Endothelial cell of umbilical vein (primary cell): ENCODE measurements at regions not wholly inside any gene's neighbourhood (a gene's known extent, or its start where the extent isn't known, plus 50 kb on each side); places are given as distances from the start of the nearest gene placed in this dataset.

Experiments
- BruUV-seq: library from RNA; stranded (reverse); fragments of 400-500 nt; replicated peaks from 2 replicates; lab custom pipeline; 2021; lab: Mats Ljungman, UMichigan
- CTCF ChIA-PET: fragments of 300-600, 350-600 bp; sonication (Branson Sonifier 250); formaldehyde crosslinking; loops from one replicate; lab custom pipeline; 2021; ENCODE audit warnings: antibody characterized with exemption, inconsistent platforms; lab: Charles Lee
- POLR2A ChIA-PET: fragments of 300-600, 350-600 bp; sonication (Branson Sonifier 250); formaldehyde crosslinking; loops from one replicate; lab custom pipeline; 2021; ENCODE audit warnings: antibody characterized with exemption, inconsistent platforms; lab: Charles Lee
- DNase-seq: peaks from one replicate; pipeline ENCODE4 v3.0.0-alpha.2; 2011; ENCODE audit warnings: low read depth, low spot score
- FAIRE-seq: peaks from 2 replicates; lab custom pipeline; 2011; peaks lifted over from hg19 to GRCh38; lab: Jason Lieb, UNC
- H2AFZ ChIP-seq: 2 replicates; pipeline ENCODE4 v1.6.0; 2012; ENCODE audit warnings: low read depth, low read length, control low read depth, inconsistent platforms
- H3K27ac ChIP-seq: 2 replicates; pipeline ENCODE4 v1.5.1; 2011; ENCODE audit warnings: low read depth, mild to moderate bottlenecking, control low read depth, low read length, moderate library complexity; ENCODE audit not compliant: insufficient read depth
- H3K27me3 ChIP-seq, 2 experiments: 2 replicates each; pipeline versions ENCODE4 v1.6.0 to v1.6.1; 2011; ENCODE audit warnings: low read length in 2 of 2, mixed read lengths in 1 of 2; ENCODE audit not compliant: control insufficient read depth in 2 of 2, insufficient read depth in 2 of 2
- H3K36me3 ChIP-seq, 2 experiments: 2 replicates in 1 of 2; 3 replicates in 1 of 2; pipeline ENCODE4 v1.5.1; 2011; ENCODE audit warnings: low read length in 2 of 2, mild to moderate bottlenecking in 1 of 2, moderate library complexity in 1 of 2; ENCODE audit not compliant: control insufficient read depth in 2 of 2, insufficient read depth in 2 of 2; ENCODE audit errors: extremely low read depth in 1 of 2
- H3K4me1 ChIP-seq: 3 replicates; pipeline ENCODE4 v1.5.1; 2011; ENCODE audit warnings: mild to moderate bottlenecking, low read length; ENCODE audit not compliant: control insufficient read depth, insufficient read depth; ENCODE audit errors: extremely low read depth
- H3K4me2 ChIP-seq: 2 replicates; pipeline ENCODE4 v1.6.1; 2011; ENCODE audit warnings: low read length, control low read depth, mixed read lengths; ENCODE audit not compliant: insufficient read depth
- H3K4me3 ChIP-seq, 3 experiments: fragments of 200-600 bp in 1 of 3; sonication (generic), shearing (Covaris generic) in 1 of 3; replicated peaks in 1 of 3; 2 replicates each; pipeline ENCODE4 v1.5.1; 2011 to 2016; ENCODE audit warnings: control low read depth in 3 of 3, low read length in 3 of 3, mild to moderate bottlenecking in 2 of 3, inconsistent platforms in 1 of 3, low read depth in 1 of 3, moderate library complexity in 1 of 3; ENCODE audit not compliant: insufficient read depth in 1 of 3
- H3K79me2 ChIP-seq: 2 replicates; pipeline ENCODE4 v1.6.0; 2012; ENCODE audit warnings: low read length, inconsistent platforms; ENCODE audit not compliant: control insufficient read depth, insufficient read depth
- H3K9ac ChIP-seq: replicated peaks from 2 replicates; pipeline ENCODE3; 2011; ENCODE audit warnings: low read length, control low read depth; ENCODE audit not compliant: insufficient read depth; ENCODE audit errors: extremely low read depth
- H3K9me1 ChIP-seq: replicated peaks from 3 replicates; pipeline ENCODE4 v1.6.0; 2011; ENCODE audit warnings: mild to moderate bottlenecking, low read length; ENCODE audit not compliant: control insufficient read depth, insufficient read depth; ENCODE audit errors: extremely low read depth
- H3K9me3 ChIP-seq: replicated peaks from 2 replicates; pipeline ENCODE4 v1.5.1; 2012; ENCODE audit warnings: low read length, inconsistent platforms; ENCODE audit not compliant: control insufficient read depth, insufficient read depth
- H4K20me1 ChIP-seq: replicated peaks from 2 replicates; pipeline ENCODE3; 2011; ENCODE audit warnings: mild to moderate bottlenecking, low read length; ENCODE audit not compliant: control insufficient read depth, insufficient read depth; ENCODE audit errors: extremely low read depth
- EZH2 ChIP-seq: IDR thresholded peaks from 2 replicates; pipeline ENCODE4 v1.6.1; 2012; ENCODE audit warnings: borderline replicate concordance, low read depth, mild to moderate bottlenecking, moderate library complexity, low read length, inconsistent platforms; ENCODE audit not compliant: severe bottlenecking
- FOS ChIP-seq: IDR thresholded peaks from 2 replicates; pipeline ENCODE4 v1.6.1; 2011; ENCODE audit warnings: mild to moderate bottlenecking, low read length, moderate library complexity, borderline replicate concordance; ENCODE audit not compliant: insufficient read depth
- GATA2 ChIP-seq: IDR thresholded peaks from 2 replicates; pipeline ENCODE4 v1.7.0; 2011; ENCODE audit warnings: low read depth, mild to moderate bottlenecking, moderate library complexity, mixed read lengths, low read length; ENCODE audit not compliant: insufficient read length, insufficient read depth
- JUN ChIP-seq: IDR thresholded peaks from 2 replicates; pipeline ENCODE4 v1.6.1; 2011; ENCODE audit warnings: borderline replicate concordance, low read depth; ENCODE audit not compliant: insufficient read length, insufficient read depth
- MYC ChIP-seq: IDR thresholded peaks from one replicate; pipeline ENCODE4 v1.6.1; 2011; ENCODE audit warnings: mild to moderate bottlenecking, low read depth, low read length
- POLR2A ChIP-seq: IDR thresholded peaks from 2 replicates; pipeline ENCODE4 v1.6.1; 2012; ENCODE audit warnings: low read depth, mild to moderate bottlenecking, control low read depth, low read length
- POLR2AphosphoS5 ChIP-seq: IDR thresholded peaks from 2 replicates; pipeline ENCODE4 v1.6.1; 2012; ENCODE audit warnings: low read depth, mild to moderate bottlenecking, control low read depth, low read length, moderate library complexity; ENCODE audit not compliant: insufficient read depth
- dilution Hi-C: fragments of 300-500 bp; cut with MboI; formaldehyde crosslinking; loops from one replicate; pipeline ENCODE4 v1.15.0; 2019; ENCODE audit warnings: low sequenced_read_pairs; ENCODE audit not compliant: extremely low pct_ligation_motif_present
- intact Hi-C: fragments of 100-400 bp; cut with micrococcal nuclease; formaldehyde crosslinking; loops from one replicate; pipeline ENCODE4 v1.10.0; 2022
- TF ChIP-seq, protein P1 (sequence below), 2 donors: IDR thresholded peaks; 1 replicate in 1 of 2; 2 replicates in 1 of 2; pipeline ENCODE4 v1.5.1; 2011; ENCODE audit warnings: low read length in 2 of 2, mild to moderate bottlenecking in 2 of 2, moderate library complexity in 2 of 2, control low read depth in 1 of 2, inconsistent platforms in 1 of 2, low read depth in 1 of 2; ENCODE audit not compliant: insufficient read depth in 1 of 2; ENCODE audit errors: extremely low read depth in 1 of 2
- TF ChIP-seq, protein P2 (sequence below): IDR thresholded peaks from 2 replicates; pipeline ENCODE4 v1.6.1; 2011; ENCODE audit not compliant: insufficient read depth, insufficient read length

DNA sequence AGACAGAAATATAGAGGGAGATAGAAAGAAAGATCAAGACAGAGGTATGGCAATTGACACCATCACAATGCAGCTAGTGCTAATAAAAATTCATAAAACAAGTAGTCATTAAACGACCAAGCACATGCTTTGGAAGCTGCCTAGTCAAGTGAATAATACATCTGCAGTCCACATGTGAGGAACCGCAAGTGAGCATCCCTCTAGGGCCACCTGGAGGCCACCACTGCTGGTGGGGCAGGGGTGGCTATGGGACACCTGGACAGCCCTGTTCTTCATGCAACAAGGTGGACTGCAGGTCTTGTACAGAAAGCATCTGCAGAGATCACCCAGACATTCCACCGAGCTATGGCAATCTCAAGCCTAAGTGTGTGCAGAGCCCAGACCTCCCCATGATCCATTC lies 451.1 kb upstream of the PFKP start:
- no peak overlapping the region for H3K4me2 ChIP-seq
- H3K36me3 ChIP-seq: no peaks in the 10 kb centered on the region
- peaks cover 6% of the 10 kb centered on the region for H3K9me3 ChIP-seq
- dilution Hi-C loops (no loop called here), intact Hi-C loops (no loop called here)
- no peaks in the 10 kb centered on the region for H3K27me3 ChIP-seq
- POLR2A ChIA-PET: no interaction called here
- TF ChIP-seq POLR2A (no peak), JUN (no peak), MYC (no peak)
- TF ChIP-seq, protein P1, sequence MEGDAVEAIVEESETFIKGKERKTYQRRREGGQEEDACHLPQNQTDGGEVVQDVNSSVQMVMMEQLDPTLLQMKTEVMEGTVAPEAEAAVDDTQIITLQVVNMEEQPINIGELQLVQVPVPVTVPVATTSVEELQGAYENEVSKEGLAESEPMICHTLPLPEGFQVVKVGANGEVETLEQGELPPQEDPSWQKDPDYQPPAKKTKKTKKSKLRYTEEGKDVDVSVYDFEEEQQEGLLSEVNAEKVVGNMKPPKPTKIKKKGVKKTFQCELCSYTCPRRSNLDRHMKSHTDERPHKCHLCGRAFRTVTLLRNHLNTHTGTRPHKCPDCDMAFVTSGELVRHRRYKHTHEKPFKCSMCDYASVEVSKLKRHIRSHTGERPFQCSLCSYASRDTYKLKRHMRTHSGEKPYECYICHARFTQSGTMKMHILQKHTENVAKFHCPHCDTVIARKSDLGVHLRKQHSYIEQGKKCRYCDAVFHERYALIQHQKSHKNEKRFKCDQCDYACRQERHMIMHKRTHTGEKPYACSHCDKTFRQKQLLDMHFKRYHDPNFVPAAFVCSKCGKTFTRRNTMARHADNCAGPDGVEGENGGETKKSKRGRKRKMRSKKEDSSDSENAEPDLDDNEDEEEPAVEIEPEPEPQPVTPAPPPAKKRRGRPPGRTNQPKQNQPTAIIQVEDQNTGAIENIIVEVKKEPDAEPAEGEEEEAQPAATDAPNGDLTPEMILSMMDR (IDR thresholded peaks at IDR 0.05; ENCODE audit: extremely low read depth in 1 of 2, insufficient read depth in 1 of 2, low read depth in 1 of 2, low read length in 2 of 2): no peak
- no peak overlapping the region for H3K9ac ChIP-seq
- no peak overlapping the region for H3K4me3 ChIP-seq
- H3K4me1 ChIP-seq: no peaks in the 10 kb centered on the region
- H4K20me1 ChIP-seq: no peaks in the 10 kb centered on the region
- DNase-seq: no peak
- no peaks in the 10 kb centered on the region for H3K9me1 ChIP-seq
- H2AFZ ChIP-seq: no peak overlapping the region
- BruUV-seq: no TSS peak
- no peak overlapping the region for H3K27ac ChIP-seq
- no peak for FAIRE-seq
- no peaks in the 10 kb centered on the region for H3K79me2 ChIP-seq
- CTCF ChIA-PET: no interaction called here

DNA sequence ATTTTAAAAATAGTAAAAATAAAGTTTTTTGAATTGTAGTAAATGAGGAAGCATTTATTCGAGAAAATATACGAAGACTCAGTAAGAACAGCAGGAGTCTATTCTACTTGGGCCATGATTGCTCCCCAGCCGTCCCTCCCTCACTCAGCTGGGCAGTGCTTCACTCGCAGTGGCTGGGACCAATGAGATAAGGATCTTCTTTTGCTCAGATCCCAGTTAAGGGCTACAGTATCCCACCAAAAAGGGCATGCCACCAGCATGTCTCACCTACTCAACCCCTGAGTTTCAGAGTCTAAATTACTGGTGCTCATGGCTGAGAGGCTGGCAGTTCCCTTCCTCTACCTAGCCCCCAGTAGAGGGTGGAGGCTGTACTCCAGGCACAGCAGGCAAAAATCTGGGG lies 455.7 kb upstream of the PFKP start:
- Histone ChIP-seq H3K36me3 (no peaks in the 10 kb centered on the region), H4K20me1 (no peaks in the 10 kb centered on the region), H2AFZ (no peak overlapping the region), H3K4me3 (no peak overlapping the region), H3K27me3 (no peaks in the 10 kb centered on the region), H3K4me2 (no peak overlapping the region), H3K79me2 (no peaks in the 10 kb centered on the region), H3K4me1 (no peaks in the 10 kb centered on the region), H3K9me3 (peaks cover 10% of the 10 kb centered on the region), H3K9ac (no peak overlapping the region), H3K9me1 (no peaks in the 10 kb centered on the region), H3K27ac (no peak overlapping the region)
- no TSS peak for BruUV-seq
- DNase-seq: no peak
- TF ChIP-seq GATA2: no peak
- TF ChIP-seq FOS: no peak
- TF ChIP-seq, protein P2, sequence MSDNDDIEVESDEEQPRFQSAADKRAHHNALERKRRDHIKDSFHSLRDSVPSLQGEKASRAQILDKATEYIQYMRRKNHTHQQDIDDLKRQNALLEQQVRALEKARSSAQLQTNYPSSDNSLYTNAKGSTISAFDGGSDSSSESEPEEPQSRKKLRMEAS: no peak
- TF ChIP-seq JUN: no peak
- no peak for TF ChIP-seq MYC
- no peak for TF ChIP-seq EZH2
- TF ChIP-seq, protein P1 (IDR thresholded peaks at IDR 0.05; ENCODE audit: extremely low read depth in 1 of 2, insufficient read depth in 1 of 2, low read depth in 1 of 2, low read length in 2 of 2): no peak
- no peak for TF ChIP-seq POLR2AphosphoS5
- TF ChIP-seq POLR2A: no peak
- CTCF ChIA-PET: no interaction called here
- dilution Hi-C loops (no loop called here), intact Hi-C loops (no loop called here)
- no peak for FAIRE-seq
- POLR2A ChIA-PET: no interaction called here
